Neural cell (in vitro differentiated cells): ENCODE measurements at regions not wholly inside any gene's neighbourhood (a gene's known extent, or its start where the extent isn't known, plus 50 kb on each side); places are given as distances from the start of the nearest gene placed in this dataset.

Source experiments
- H2AFZ ChIP-seq: fragments of 200-600, 300-800 bp; sonication (generic), shearing (Covaris generic); 2 replicates; pipeline ENCODE4 v1.6.0; 2014; ENCODE audit warnings: low read depth, mild to moderate bottlenecking, antibody characterized with exemption, low read length, moderate library complexity
- H3F3A ChIP-seq: fragments of 200-600 bp; shearing (Covaris generic); 2 replicates; pipeline ENCODE4 v1.6.1; 2016; ENCODE audit warnings: mild to moderate bottlenecking, moderate library complexity, mixed read lengths, antibody characterized with exemption, low read length; ENCODE audit not compliant: insufficient read depth, poor library complexity, severe bottlenecking
- H3K27ac ChIP-seq: fragments of 200-600, 300-800 bp; sonication (generic), shearing (Covaris generic); 2 replicates; pipeline ENCODE4 v1.5.1; 2014; ENCODE audit warnings: mild to moderate bottlenecking, low read length, moderate library complexity
- H3K27me3 ChIP-seq: fragments of 300-800, 200-600 bp; sonication (generic), shearing (Covaris generic); 2 replicates; pipeline ENCODE4 v1.6.0; 2014; ENCODE audit warnings: mild to moderate bottlenecking, low read depth, low read length, moderate library complexity; ENCODE audit not compliant: insufficient read depth
- H3K36me3 ChIP-seq: fragments of 300-800, 200-600 bp; sonication (generic), shearing (Covaris generic); 2 replicates; pipeline ENCODE4 v1.5.1; 2014; ENCODE audit warnings: mild to moderate bottlenecking, antibody characterized with exemption, low read length, moderate library complexity; ENCODE audit not compliant: insufficient read depth
- H3K4me2 ChIP-seq: fragments of 300-800, 200-600 bp; sonication (generic), shearing (Covaris generic); 2 replicates; pipeline ENCODE4 v1.6.0; 2014; ENCODE audit warnings: mild to moderate bottlenecking, low read length
- H3K4me3 ChIP-seq: fragments of 300-800, 200-600 bp; sonication (generic), shearing (Covaris generic); 2 replicates; pipeline ENCODE4 v1.5.1; 2014; ENCODE audit warnings: mild to moderate bottlenecking, low read length, moderate library complexity
- H3K79me2 ChIP-seq: fragments of 200-600 bp; shearing (Covaris generic); replicated peaks from 2 replicates; pipeline ENCODE4 v1.6.0; 2014; ENCODE audit warnings: mild to moderate bottlenecking, low read length, moderate library complexity; ENCODE audit not compliant: insufficient read depth
- H3K9ac ChIP-seq: fragments of 300-800, 200-600 bp; sonication (generic), shearing (Covaris generic); 2 replicates; pipeline ENCODE4 v1.6.1; 2016; ENCODE audit warnings: mild to moderate bottlenecking, low read length, mixed read lengths
- H3K9me2 ChIP-seq: fragments of 200-600 bp; shearing (Covaris generic); 2 replicates; pipeline ENCODE4 v1.6.1; 2016; ENCODE audit warnings: mild to moderate bottlenecking, low read length, mixed read lengths; ENCODE audit not compliant: insufficient read depth
- H3K9me3 ChIP-seq: fragments of 200-600, 300-800 bp; sonication (generic), shearing (Covaris generic); 2 replicates; pipeline ENCODE4 v1.6.1; 2016; ENCODE audit warnings: mild to moderate bottlenecking, mixed run types, low read length, moderate library complexity, mixed read lengths
- H4K20me1 ChIP-seq: fragments of 200-600 bp; shearing (Covaris generic); 2 replicates; pipeline ENCODE4 v1.6.1; 2016; ENCODE audit warnings: mild to moderate bottlenecking, mixed run types; ENCODE audit not compliant: insufficient read depth
- EP300 ChIP-seq: fragments of 450-650 bp; conservative IDR thresholded peaks from 2 replicates; pipeline ENCODE4 v1.6.1; 2014; ENCODE audit warnings: antibody characterized with exemption, mild to moderate bottlenecking, moderate library complexity; ENCODE audit not compliant: poor library complexity, severe bottlenecking
- EZH2 ChIP-seq: fragments of 200-600, 300-800 bp; shearing (Covaris generic), sonication (generic); IDR thresholded peaks from 2 replicates; pipeline ENCODE4 v1.6.1; 2014; ENCODE audit warnings: antibody characterized with exemption, low read length, borderline replicate concordance, mild to moderate bottlenecking; ENCODE audit not compliant: insufficient read depth, poor library complexity, severe bottlenecking
- MXI1 ChIP-seq: fragments of 450-650 bp; conservative IDR thresholded peaks from 2 replicates; pipeline ENCODE4 v1.6.1; 2014; ENCODE audit warnings: antibody characterized with exemption, mild to moderate bottlenecking; ENCODE audit not compliant: poor library complexity, severe bottlenecking
- POLR2AphosphoS5 ChIP-seq: IDR thresholded peaks from 2 replicates; pipeline ENCODE4 v1.6.1; 2012
- RAD21 ChIP-seq: fragments of 450-650 bp; conservative IDR thresholded peaks from 2 replicates; pipeline ENCODE4 v1.6.1; 2014; ENCODE audit warnings: antibody characterized with exemption, mild to moderate bottlenecking, moderate library complexity
- REST ChIP-seq: IDR thresholded peaks from 2 replicates; pipeline ENCODE4 v1.6.1; 2012; ENCODE audit warnings: borderline replicate concordance
- SMC3 ChIP-seq: fragments of 450-650 bp; conservative IDR thresholded peaks from 2 replicates; pipeline ENCODE4 v1.6.1; 2014; ENCODE audit warnings: antibody characterized with exemption, mild to moderate bottlenecking, moderate library complexity; ENCODE audit not compliant: poor library complexity
- TAF1 ChIP-seq: IDR thresholded peaks from 2 replicates; pipeline ENCODE4 v1.6.1; 2012; ENCODE audit warnings: low read depth
- TF ChIP-seq, protein P1 (sequence below): fragments of 450-650 bp; IDR thresholded peaks from 2 replicates; pipeline ENCODE4 v1.5.1; 2014; ENCODE audit warnings: antibody characterized with exemption, mild to moderate bottlenecking, moderate library complexity; ENCODE audit not compliant: poor library complexity, severe bottlenecking

- Histone ChIP-seq H3K9me2 (no peaks in the 10 kb centered on the region), H3K9ac (no peak overlapping the region), H3K9me3 (no peaks in the 10 kb centered on the region), H4K20me1 (no peaks in the 10 kb centered on the region), H3K27me3 (no peaks in the 10 kb centered on the region), H3K27ac (no peak overlapping the region), H2AFZ (no peak overlapping the region), H3F3A (no peaks in the 10 kb centered on the region), H3K4me2 (no peak overlapping the region), H3K79me2 (no peaks in the 10 kb centered on the region), H3K36me3 (no peaks in the 10 kb centered on the region), H3K4me3 (no peak overlapping the region)
- TF ChIP-seq EZH2 (no peak), POLR2AphosphoS5 (no peak), SMC3 (no peak), EP300 (no peak), TAF1 (no peak)
- TF ChIP-seq, protein P1, sequence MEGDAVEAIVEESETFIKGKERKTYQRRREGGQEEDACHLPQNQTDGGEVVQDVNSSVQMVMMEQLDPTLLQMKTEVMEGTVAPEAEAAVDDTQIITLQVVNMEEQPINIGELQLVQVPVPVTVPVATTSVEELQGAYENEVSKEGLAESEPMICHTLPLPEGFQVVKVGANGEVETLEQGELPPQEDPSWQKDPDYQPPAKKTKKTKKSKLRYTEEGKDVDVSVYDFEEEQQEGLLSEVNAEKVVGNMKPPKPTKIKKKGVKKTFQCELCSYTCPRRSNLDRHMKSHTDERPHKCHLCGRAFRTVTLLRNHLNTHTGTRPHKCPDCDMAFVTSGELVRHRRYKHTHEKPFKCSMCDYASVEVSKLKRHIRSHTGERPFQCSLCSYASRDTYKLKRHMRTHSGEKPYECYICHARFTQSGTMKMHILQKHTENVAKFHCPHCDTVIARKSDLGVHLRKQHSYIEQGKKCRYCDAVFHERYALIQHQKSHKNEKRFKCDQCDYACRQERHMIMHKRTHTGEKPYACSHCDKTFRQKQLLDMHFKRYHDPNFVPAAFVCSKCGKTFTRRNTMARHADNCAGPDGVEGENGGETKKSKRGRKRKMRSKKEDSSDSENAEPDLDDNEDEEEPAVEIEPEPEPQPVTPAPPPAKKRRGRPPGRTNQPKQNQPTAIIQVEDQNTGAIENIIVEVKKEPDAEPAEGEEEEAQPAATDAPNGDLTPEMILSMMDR = no peak
These were observed 424.2 kb upstream of the GRIA1 start for GRCh38 chr5:153066281-153066680.

GRCh38 chr5:153067869-153068268 lies 422.6 kb upstream of the GRIA1 start:
- Histone ChIP-seq H3K27ac (no peak overlapping the region), H3K9me2 (no peaks in the 10 kb centered on the region), H3K9me3 (no peaks in the 10 kb centered on the region), H3K36me3 (no peaks in the 10 kb centered on the region), H3K4me2 (no peak overlapping the region), H3F3A (no peaks in the 10 kb centered on the region), H3K4me3 (no peak overlapping the region), H3K9ac (no peak overlapping the region), H2AFZ (no peak overlapping the region), H4K20me1 (no peaks in the 10 kb centered on the region), H3K79me2 (no peaks in the 10 kb centered on the region), H3K27me3 (no peaks in the 10 kb centered on the region)
- TF ChIP-seq SMC3 (no peak), EP300 (no peak), TAF1 (no peak), EZH2 (no peak), MXI1 (no peak), REST (no peak), POLR2AphosphoS5 (no peak), RAD21 (no peak)
- TF ChIP-seq, protein P1 = no peak
